ENCODE measurements at regions not wholly inside any gene's neighbourhood (a gene's known extent, or its start where the extent isn't known, plus 50 kb on each side); places are given as distances from the start of the nearest gene placed in this dataset.

GRCh38 chr18:45232061-45232460, 383.2 kb upstream of the SLC14A2 start:
- no peaks in the 10 kb centered on the region for H3K4me1 ChIP-seq (ENCODE audit: control insufficient read depth, insufficient read depth, low read length)
- TF ChIP-seq TCF7L2 (IDR thresholded peaks at IDR 0.05; ENCODE audit: low read depth, low read length): no peak
- TF ChIP-seq, protein P1, sequence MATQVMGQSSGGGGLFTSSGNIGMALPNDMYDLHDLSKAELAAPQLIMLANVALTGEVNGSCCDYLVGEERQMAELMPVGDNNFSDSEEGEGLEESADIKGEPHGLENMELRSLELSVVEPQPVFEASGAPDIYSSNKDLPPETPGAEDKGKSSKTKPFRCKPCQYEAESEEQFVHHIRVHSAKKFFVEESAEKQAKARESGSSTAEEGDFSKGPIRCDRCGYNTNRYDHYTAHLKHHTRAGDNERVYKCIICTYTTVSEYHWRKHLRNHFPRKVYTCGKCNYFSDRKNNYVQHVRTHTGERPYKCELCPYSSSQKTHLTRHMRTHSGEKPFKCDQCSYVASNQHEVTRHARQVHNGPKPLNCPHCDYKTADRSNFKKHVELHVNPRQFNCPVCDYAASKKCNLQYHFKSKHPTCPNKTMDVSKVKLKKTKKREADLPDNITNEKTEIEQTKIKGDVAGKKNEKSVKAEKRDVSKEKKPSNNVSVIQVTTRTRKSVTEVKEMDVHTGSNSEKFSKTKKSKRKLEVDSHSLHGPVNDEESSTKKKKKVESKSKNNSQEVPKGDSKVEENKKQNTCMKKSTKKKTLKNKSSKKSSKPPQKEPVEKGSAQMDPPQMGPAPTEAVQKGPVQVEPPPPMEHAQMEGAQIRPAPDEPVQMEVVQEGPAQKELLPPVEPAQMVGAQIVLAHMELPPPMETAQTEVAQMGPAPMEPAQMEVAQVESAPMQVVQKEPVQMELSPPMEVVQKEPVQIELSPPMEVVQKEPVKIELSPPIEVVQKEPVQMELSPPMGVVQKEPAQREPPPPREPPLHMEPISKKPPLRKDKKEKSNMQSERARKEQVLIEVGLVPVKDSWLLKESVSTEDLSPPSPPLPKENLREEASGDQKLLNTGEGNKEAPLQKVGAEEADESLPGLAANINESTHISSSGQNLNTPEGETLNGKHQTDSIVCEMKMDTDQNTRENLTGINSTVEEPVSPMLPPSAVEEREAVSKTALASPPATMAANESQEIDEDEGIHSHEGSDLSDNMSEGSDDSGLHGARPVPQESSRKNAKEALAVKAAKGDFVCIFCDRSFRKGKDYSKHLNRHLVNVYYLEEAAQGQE (IDR thresholded peaks at IDR 0.05; ENCODE audit: insufficient read depth in 1 of 2, low read depth in 2 of 2, low read length in 1 of 2): no peak
- no peak for TF ChIP-seq POLR2AphosphoS5 (IDR thresholded peaks at IDR 0.05; ENCODE audit: low read depth, low read length)
- no peak for TF ChIP-seq CTCF (IDR thresholded peaks at IDR 0.05)
- TF ChIP-seq SIN3A (IDR thresholded peaks at IDR 0.05; ENCODE audit: borderline replicate concordance, insufficient read depth, low read depth, low read length): no peak
- CTCF ChIA-PET: no interaction called here
- H3K27me3 ChIP-seq (ENCODE audit: control insufficient read depth, insufficient read depth, low read length): no peaks in the 10 kb centered on the region
- no peak for ATAC-seq
- no peak overlapping the region for H3K27ac ChIP-seq (ENCODE audit: low read length)
- no peak overlapping the region for H3K4me3 ChIP-seq (ENCODE audit: low read depth in 2 of 2, low read length in 2 of 2)
- intact Hi-C loops (cut with micrococcal nuclease; ENCODE audit: unreplicated experiment): no loop called here
- H3K9me3 ChIP-seq (ENCODE audit: control insufficient read depth, insufficient read depth, low read depth, low read length): no peaks in the 10 kb centered on the region
- H3K36me3 ChIP-seq (ENCODE audit: control insufficient read depth, insufficient read depth, low read length): no peaks in the 10 kb centered on the region
- POLR2A ChIA-PET: no interaction called here
- in situ Hi-C loops (cut with HindIII; ENCODE audit: low pct_unique_long_range_greater_than_20kb, low sequenced_read_pairs): no loop called here
- no peak for DNase-seq (ENCODE audit: low read depth, low spot score)
- BruUV-seq (replicated peaks): no TSS peak

DNA sequence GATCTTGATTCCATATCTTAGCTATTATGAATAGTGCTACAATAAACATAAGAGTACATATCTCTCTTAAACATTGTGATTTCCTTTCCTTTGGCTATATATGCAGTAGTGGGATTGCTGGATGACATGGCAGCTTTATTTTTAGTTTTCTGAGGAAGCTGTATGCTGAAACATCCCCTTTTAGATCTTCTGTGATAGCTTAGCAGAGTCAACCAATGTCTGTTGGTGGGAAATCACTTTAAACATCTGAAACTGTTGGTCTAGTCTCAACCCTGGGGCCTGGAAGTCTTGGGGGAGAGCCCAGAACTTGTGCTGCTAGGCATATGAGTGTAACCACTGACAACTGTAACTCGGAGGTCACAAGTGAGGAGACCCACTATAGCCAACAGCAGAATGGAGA, 378.6 kb upstream of the SLC14A2 start:
- DNase-seq (ENCODE audit: low read depth, low spot score): no peak

More for the DNA sequence above, 378.6 kb upstream of the SLC14A2 start:
- TF ChIP-seq CTCF (IDR thresholded peaks at IDR 0.05): no peak
- TF ChIP-seq, protein P1 (IDR thresholded peaks at IDR 0.05; ENCODE audit: insufficient read depth in 1 of 2, low read depth in 2 of 2, low read length in 1 of 2): no peak
- TF ChIP-seq SIN3A (IDR thresholded peaks at IDR 0.05; ENCODE audit: borderline replicate concordance, insufficient read depth, low read depth, low read length): no peak
- TF ChIP-seq POLR2AphosphoS5 (IDR thresholded peaks at IDR 0.05; ENCODE audit: low read depth, low read length): no peak
- TF ChIP-seq TCF7L2 (IDR thresholded peaks at IDR 0.05; ENCODE audit: low read depth, low read length): no peak
- ChIA-PET CTCF (no interaction called here), POLR2A (no interaction called here)
- Histone ChIP-seq H3K36me3 (ENCODE audit: control insufficient read depth, insufficient read depth, low read length) (no peaks in the 10 kb centered on the region), H3K9me3 (ENCODE audit: control insufficient read depth, insufficient read depth, low read depth, low read length) (no peaks in the 10 kb centered on the region), H3K4me1 (ENCODE audit: control insufficient read depth, insufficient read depth, low read length) (no peaks in the 10 kb centered on the region), H3K27ac (ENCODE audit: low read length) (no peak overlapping the region), H3K27me3 (ENCODE audit: control insufficient read depth, insufficient read depth, low read length) (no peaks in the 10 kb centered on the region), H3K4me3 (ENCODE audit: low read depth in 2 of 2, low read length in 2 of 2) (no peak overlapping the region)
- BruUV-seq (replicated peaks): no TSS peak
- ATAC-seq: no peak
- intact Hi-C loops (cut with micrococcal nuclease; ENCODE audit: unreplicated experiment): no loop called here
- in situ Hi-C loops (cut with HindIII; ENCODE audit: low pct_unique_long_range_greater_than_20kb, low sequenced_read_pairs): no loop called here

All from Panc1 (cell line).